Hematopoietic multipotent progenitor cell (in vitro differentiated cells): ENCODE measurements at regions not wholly inside any gene's neighbourhood (a gene's known extent, or its start where the extent isn't known, plus 50 kb on each side); places are given as distances from the start of the nearest gene placed in this dataset.

ENCODE experiments used
- DNase-seq, 3 donors: peaks; one replicate each; pipeline ENCODE4 v3.0.0-alpha.2; 2011 to 2015; ENCODE audit warnings: low read depth in 2 of 3, low spot score in 2 of 3

DNA sequence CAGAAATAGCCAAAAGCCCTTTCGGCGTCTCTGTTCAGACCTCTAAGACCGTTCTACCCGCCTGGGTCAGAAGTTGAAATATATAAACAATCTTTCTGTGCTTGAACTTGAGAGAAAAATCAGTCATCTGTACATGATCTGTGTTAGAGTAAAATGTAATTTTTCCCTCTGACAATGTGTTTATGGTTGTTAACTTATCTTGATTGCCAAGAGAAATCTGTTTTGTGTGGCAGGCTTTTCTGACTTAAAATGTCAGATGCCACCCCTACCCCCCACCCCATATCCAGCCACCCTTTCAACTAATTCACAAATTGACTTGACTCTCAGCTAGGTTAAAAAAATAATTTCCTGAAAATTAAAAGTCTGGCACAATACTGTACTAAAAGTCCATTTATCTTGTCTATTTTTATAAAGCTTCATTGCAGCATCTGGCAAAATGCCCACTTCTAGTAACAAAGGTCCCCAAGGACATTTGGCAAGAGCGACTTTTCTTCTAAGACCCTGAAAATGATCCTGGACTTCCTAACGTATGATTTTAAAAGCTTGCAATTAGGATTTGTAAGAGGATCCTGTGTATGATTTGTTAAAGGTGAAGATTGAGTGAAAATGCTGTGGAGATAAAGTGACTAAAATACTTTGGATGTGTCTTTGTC is 304.2 kb downstream of the EPHA4 start:
- DNase-seq, result no peak

DNA sequence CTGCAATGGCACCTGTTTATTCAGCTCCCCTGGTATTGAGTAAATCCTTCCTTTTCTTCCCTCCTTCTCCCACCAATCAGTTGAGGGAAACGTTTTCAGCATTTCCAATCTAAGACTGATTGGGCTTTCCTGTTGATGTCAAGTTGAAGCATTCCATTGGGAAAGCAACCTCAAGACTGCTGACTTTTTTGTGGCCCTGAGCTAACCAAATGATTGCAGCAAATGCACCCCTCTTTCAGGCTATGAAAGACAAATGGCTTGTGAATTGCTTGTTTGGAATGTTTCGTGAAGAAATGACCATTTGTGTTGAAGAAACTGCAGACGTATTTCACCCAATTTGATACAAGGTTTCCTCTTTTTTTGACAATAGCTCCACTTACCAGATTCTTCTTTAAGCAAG is 303.5 kb downstream of the EPHA4 start:
- no peak for DNase-seq

DNA sequence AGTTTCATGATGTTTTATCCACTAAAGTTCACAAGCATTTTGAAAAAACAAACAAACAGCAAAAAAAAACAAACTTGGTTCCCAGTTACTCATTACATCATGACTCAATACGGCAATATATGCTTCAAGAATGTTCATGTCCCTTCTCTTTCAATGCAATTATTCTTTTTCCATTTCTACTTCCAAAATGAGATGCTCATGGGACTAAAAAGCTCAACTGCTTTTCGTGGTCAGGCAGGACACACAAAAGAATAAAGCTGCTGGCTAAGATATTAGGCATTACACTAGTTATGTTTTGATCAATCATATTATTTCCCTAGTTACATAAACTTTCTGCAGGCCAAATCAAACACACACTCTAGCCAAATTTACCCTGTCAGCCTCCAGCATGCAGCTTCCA is 301.3 kb downstream of the EPHA4 start:
- no peak for DNase-seq

DNA sequence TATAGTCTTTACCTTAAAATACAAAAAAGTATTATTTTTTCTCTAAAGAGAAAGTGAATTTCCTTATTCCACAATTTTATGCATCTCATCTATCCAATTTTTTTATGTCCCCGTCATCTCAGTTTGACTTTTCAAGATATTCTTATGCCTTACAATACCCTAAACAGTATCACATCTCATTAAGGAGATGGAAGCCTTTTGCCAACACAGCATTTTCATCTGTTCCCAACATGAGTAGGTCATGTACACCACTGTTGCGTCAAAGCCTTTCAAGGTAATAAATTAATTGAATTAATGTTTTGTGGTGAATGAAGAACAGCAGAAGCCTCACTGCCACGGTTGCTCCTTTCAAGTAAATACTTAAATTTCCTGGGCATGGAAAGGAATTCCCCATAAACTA is 299.4 kb downstream of the EPHA4 start:
- no peak for DNase-seq

DNA sequence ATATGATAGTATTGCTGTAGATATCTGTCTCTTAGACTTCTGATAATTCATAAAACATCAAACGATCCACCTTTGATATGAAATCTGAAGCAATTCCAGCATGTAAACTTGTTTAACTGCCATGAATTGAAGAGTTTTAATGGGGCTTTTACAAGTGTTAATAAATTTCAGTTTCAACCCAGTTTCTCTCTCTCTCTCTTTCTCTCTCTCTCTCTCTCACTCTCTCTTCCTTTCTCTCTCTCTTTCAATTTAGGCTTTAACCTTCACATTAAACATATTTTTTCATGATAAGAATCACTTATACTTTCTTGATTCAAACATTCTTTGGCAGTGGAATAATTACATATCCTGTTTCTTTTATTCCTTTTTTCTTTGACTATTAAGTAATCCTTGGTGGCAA is 296.1 kb downstream of the EPHA4 start:
- no peak for DNase-seq

DNA sequence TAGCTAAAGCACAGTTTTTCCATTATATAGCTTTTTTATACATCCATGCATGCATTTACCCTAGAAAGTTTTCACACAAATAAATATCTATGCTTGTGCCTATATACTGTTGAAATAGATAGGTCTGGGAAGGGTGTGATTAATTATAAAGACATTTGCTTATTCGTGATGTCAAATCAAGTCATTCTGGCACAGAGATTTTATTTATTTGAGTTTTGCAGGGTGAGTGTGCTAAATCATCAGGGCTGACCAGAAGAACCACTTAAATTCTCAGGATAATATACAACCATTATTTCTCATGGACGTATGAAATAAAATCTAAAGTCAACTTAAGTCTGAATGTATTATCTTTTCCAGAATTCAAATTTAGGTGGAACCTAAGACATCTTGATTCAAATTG is 295.5 kb downstream of the EPHA4 start:
- DNase-seq, result no peak

DNA sequence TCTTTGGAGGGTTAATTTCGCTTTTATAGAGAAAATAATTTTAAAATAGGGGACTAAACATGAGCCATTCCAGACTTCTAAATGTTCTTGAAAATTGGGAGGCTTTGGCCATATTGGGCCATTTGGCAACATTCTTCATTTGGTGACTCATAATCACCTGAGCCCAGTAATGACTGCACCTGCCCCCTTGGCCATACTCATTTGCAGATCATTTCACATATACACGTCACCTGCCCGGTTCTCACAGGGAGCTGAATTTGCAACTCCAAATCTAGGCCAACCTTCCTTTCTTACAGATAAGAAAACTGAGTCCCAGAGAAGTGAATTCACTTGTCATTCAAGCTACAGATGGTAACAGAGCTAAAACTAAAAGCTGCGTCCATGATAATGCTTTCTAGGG is 289.7 kb downstream of the EPHA4 start:
- no peak for DNase-seq

DNA sequence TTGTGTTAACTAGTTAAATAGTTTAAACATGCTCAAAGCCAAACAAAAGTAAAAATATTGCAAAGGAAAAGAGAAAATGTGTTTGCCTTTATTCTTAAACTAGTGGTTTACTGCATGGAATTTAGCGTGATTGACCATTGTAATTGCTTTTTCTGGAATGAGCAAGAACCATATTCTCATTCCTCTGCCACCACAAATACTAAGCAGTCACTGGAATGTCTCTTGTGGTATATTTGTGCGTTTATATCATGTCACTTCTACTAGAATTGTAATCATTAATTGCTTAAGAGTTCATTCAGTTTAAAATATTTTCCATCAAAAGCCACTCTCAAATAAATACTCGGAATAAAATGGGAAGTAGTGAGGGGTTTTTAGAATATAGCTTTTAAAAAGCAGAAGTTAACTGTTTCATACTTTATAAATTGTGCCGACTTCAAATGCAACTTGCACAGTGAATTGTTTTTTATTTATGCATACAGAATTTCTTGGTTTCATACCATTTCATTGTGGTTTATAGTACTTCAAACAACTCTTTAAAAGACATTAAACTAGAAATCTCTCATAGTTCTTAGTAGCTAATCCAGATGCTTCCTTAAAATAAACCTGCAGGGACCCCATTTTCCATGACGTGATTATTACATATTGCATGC is 288.1 kb downstream of the EPHA4 start:
- DNase-seq, result peak in 2 of 3 donors; percentile 3 to 68

DNA sequence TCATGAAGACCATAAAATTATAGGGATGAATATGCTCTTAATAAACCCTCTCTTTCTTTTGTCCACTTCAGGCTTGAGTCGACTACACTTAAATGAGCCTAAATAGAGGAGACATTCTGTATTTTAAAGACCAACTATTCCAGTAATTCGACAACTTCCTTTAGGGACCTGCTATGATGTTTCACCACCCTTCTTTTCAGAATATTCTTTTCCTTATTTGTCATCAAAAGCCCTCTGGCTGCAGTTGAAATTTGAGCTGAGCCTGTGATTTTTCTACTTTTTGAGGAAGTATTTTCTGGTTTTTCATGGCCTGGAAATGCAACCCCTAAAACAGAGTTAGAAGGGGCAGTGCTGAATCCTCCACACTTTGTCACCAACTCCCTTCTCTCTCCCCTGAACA is 287.0 kb downstream of the EPHA4 start:
- DNase-seq, result no peak

DNA sequence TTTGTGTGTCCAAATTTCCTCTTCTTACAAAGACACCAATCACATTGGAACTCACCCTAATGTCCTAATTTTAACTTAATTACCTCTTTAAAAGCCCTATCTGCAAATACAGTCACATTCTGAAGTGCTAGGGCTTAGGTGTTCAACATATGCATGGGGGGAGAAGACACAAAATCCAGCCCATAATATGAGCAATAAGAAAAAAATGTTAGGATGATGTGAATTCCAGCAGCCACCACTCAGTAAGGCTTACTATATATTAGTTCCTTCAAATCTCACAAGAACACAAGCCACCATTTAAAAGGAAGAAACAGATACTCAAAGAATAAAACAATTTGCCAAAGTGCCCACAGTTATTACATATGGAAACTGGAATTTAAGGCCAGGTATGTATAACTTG is 285.7 kb downstream of the EPHA4 start:
- DNase-seq, result no peak

DNA sequence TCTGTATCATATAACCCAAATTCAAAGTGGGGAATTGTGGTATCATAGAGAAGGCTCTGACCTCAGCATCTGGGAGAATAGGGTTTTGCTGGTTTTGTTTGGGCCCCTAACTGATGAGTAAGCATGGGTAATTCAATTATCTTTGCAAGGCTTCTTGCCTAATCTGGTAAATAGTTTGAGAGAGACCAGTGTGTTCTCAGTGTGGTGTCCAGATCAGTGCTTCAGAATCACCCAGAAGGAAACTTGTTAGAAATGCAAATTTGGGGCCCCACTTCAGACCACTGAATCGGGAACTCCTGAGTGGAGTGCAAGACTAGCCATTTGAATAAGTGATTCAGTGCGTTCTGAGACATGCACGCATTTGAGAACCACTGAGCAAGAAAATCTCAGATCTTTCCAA is 282.7 kb downstream of the EPHA4 start:
- no peak for DNase-seq

DNA sequence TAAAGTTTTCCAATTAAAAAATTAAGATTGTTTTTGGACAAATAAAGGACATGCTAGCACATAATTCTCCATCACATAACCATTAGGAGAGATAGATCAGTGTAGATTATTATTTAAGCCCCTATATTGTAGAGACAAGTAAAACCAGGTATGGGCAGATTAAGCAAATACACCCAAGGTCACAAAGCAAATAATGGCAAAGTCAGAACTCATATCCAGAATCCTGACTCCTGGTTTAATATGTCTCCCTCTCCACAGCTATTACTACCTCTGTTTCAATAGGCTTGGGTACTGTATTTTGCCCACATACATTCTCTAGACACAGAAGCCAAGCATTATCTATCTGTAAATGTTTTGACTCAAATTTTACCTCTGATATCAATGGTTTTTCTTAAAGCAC is 282.3 kb downstream of the EPHA4 start:
- no peak for DNase-seq

DNA sequence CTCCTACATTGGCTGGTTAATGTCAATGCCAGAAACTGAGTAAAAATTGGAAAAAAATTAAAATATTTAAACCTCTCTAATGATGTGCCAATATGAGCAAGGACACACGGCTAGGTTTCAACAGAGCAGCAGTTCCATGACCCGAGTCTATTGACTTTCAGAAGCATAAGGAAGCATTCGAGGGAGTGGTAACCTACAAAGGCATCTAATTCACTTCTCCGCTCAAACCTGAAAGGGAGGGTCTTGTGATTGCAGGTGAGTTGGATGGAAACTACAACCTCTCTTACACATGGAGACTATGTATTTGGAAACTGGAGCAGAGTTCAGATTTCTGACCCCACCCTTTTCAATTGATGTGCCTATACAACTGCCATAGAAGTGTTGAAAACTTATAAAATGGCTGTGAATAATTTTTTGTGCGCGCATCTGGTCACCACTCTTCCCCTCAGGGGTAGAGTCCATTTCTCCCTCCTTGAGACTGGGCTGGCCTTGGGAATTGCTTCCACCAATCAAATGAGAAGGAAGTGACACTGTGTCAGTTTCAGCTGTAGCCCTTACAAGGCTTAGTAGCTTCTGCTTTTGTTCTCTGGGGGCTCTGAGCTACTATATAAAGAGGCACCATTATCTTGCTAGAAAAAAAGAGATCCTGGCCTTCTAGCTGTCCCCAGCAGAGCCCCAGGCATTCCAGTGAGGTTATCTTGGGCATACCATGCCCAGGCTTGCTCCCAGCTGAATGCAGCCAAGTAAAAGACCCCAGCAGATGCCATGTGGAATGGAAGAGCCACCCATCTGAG is 278.0 kb downstream of the EPHA4 start:
- no peak for DNase-seq

DNA sequence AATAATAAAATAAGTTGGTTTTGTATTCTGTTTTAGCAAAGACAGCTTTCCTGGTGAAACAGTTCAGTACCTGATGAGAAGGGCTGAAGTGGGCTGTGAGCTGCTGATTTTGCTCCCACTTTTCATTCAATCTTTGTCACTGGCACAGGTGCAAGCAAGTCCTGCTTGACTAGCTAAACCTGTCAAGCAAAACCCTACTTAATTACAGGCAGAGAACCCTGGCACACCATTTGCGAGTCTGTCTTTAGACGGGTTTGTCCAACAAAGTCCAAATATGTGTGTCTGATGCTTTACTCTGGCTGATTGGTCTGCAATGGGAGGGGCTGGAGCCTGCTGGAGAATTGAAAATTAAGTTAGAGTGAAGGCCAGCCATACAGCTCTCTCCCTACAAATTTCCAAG is 267.2 kb downstream of the EPHA4 start:
- no peak for DNase-seq

DNA sequence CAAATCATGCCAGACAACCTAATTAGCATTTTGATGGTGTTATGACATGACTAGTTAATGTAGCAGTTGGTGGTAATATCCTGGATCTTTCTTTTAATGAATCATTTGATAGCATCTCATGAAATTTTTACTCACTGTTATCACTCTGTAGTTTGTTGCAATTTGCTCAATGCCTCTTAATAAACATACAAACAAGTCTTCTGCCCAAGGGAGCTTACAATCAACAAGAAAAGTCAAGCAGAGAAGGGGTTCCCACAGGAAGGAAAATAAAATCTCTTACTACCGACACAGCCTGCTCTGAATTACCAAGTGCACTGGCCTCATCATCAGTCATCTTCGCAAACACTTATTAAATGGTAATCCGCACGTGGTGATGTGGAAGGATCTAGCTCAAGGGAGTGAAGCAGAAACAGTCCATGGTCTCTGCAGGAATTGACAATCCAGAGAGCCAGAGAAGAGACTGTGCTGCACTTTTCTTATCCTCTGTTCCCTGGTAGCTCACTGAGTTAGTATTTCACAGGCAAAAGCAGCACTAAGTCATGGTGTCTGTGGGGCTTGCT is 263.5 kb downstream of the EPHA4 start:
- no peak for DNase-seq

DNA sequence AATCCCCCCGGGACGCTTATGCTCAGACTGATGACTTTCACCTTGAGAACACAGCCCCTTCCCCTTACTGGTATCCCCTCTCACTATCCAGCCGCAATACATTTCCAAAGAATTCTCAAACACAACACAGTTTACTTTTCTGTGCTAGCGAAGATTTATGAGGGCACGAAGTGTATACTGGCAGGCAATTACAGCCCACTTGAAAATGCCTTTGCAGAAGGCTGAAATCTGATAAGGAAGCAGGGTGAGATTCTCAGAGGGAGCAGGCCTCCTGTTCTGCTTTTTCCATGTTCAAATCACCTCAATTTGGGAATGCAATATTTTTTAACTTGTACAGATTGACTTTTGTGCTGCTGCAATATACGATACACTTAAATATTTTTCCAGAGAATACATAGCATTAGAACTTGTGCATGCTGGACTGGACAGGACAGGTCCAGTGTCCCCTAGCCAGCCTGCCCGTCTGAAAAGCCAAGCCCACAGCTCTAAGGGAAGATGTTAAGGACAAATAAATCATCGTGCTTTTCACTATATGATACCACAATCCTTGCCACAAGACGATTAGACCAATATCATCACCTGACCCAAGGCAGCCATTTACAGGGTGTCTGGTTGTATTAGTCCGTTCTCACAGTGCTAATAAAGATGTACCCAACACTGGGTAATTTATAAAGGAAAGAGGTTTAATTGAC is 262.1 kb downstream of the EPHA4 start:
- DNase-seq, result no peak

DNA sequence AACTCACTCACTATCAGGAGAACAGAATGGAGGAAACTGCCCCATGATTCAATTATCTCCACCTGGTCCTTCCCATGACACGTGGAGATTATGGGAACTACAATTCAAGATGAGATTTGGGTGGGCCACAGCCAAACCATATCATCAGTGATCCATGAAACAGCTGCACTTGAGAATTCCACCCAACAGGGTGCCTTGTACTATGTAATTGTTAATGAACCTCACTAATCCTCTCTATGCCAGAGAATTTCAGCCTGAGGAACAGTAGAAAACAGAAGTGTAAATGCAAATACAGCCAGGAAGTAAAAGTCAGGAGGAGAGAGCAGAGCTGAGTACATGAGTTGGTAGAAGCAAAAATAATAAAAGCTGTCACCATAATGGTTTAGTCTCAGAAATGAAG is 261.4 kb downstream of the EPHA4 start:
- DNase-seq, result no peak

DNA sequence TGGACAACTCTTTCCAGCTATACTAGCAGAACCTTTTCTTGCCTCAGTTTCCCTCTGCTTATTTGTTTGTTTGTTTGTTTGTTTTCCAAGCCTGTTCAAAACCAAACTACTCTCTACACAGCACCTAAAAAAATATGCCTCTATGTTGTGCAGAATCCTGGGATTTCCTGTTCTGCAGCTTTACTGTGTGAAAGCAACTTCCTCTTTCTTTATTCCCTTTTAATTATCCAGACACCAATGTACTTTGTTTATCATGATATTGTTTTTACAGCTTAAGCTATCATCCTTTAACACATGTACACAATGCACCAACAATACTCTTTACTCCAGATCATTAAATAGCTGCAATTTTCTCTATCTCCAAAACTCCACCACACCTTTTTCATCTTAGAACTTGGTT is 259.5 kb downstream of the EPHA4 start:
- DNase-seq, result peak in 1 of 3 donors; percentile 37

DNA sequence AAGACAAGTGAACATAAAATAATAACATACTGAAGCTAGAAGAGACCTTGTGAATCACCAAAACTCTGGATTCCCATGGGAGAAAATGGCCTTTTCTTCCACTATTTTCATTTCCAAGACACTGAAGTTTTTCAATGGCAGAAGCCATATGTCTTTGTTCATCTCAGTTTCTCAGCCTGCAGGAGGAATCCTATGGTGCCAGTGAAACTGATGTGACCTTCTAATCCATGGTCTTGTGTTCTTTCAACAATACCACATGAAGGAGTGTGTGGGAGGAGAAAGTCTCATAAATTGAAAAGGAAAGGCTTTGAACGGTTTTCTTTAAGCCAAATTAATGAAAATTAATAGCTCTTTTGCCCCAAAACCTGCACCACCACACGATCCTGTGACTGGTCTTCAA is 257.3 kb downstream of the EPHA4 start:
- DNase-seq, result no peak

DNA sequence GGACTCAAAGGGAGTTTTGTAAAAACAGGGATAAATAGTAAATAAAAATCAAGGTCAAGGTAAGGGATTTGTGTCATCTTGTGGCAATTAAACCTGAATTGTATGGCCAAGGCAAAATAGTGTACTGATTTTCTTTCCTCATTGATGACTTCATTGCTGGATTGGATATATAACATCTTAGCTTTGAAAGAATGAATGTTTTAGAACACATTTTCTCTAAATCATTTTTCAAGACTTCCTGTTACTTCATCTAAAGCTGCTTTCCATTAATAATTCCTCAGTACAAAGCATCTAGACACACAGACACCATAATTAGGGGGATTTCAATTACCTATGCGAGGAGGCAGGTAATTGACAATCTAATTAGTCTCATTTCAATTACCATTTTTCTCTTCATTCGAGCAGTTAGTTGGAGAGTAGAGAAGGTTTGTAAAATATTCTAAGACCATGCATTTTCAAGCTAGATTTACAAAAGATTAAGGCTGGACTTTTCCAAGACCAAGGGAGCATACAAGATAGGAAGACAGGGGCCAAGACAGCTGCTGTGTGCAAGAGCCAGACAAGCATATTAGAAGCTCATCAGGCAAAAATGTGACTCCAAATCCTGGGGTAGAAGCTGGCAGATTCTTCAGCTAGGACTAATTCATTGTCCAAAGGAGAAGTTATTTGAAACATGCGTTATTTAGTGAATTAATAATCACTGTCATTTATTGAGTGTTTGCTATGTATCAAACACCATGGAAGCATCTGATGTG is 253.6 kb downstream of the EPHA4 start:
- DNase-seq, result no peak
